Neural cell (in vitro differentiated cells): ENCODE measurements at regions not wholly inside any gene's neighbourhood (a gene's known extent, or its start where the extent isn't known, plus 50 kb on each side); places are given as distances from the start of the nearest gene placed in this dataset.

ENCODE experiments used
- H2AFZ ChIP-seq: fragments of 200-600, 300-800 bp; sonication (generic), shearing (Covaris generic); 2 replicates; pipeline ENCODE4 v1.6.0; 2014; ENCODE audit warnings: low read depth, mild to moderate bottlenecking, antibody characterized with exemption, low read length, moderate library complexity
- H3F3A ChIP-seq: fragments of 200-600 bp; shearing (Covaris generic); 2 replicates; pipeline ENCODE4 v1.6.1; 2016; ENCODE audit warnings: mild to moderate bottlenecking, moderate library complexity, mixed read lengths, antibody characterized with exemption, low read length; ENCODE audit not compliant: insufficient read depth, poor library complexity, severe bottlenecking
- H3K27ac ChIP-seq: fragments of 200-600, 300-800 bp; sonication (generic), shearing (Covaris generic); 2 replicates; pipeline ENCODE4 v1.5.1; 2014; ENCODE audit warnings: mild to moderate bottlenecking, low read length, moderate library complexity
- H3K27me3 ChIP-seq: fragments of 300-800, 200-600 bp; sonication (generic), shearing (Covaris generic); 2 replicates; pipeline ENCODE4 v1.6.0; 2014; ENCODE audit warnings: mild to moderate bottlenecking, low read depth, low read length, moderate library complexity; ENCODE audit not compliant: insufficient read depth
- H3K36me3 ChIP-seq: fragments of 300-800, 200-600 bp; sonication (generic), shearing (Covaris generic); 2 replicates; pipeline ENCODE4 v1.5.1; 2014; ENCODE audit warnings: mild to moderate bottlenecking, antibody characterized with exemption, low read length, moderate library complexity; ENCODE audit not compliant: insufficient read depth
- H3K4me2 ChIP-seq: fragments of 300-800, 200-600 bp; sonication (generic), shearing (Covaris generic); 2 replicates; pipeline ENCODE4 v1.6.0; 2014; ENCODE audit warnings: mild to moderate bottlenecking, low read length
- H3K4me3 ChIP-seq: fragments of 300-800, 200-600 bp; sonication (generic), shearing (Covaris generic); 2 replicates; pipeline ENCODE4 v1.5.1; 2014; ENCODE audit warnings: mild to moderate bottlenecking, low read length, moderate library complexity
- H3K79me2 ChIP-seq: fragments of 200-600 bp; shearing (Covaris generic); replicated peaks from 2 replicates; pipeline ENCODE4 v1.6.0; 2014; ENCODE audit warnings: mild to moderate bottlenecking, low read length, moderate library complexity; ENCODE audit not compliant: insufficient read depth
- H3K9ac ChIP-seq: fragments of 300-800, 200-600 bp; sonication (generic), shearing (Covaris generic); 2 replicates; pipeline ENCODE4 v1.6.1; 2016; ENCODE audit warnings: mild to moderate bottlenecking, low read length, mixed read lengths
- H3K9me2 ChIP-seq: fragments of 200-600 bp; shearing (Covaris generic); 2 replicates; pipeline ENCODE4 v1.6.1; 2016; ENCODE audit warnings: mild to moderate bottlenecking, low read length, mixed read lengths; ENCODE audit not compliant: insufficient read depth
- H3K9me3 ChIP-seq: fragments of 200-600, 300-800 bp; sonication (generic), shearing (Covaris generic); 2 replicates; pipeline ENCODE4 v1.6.1; 2016; ENCODE audit warnings: mild to moderate bottlenecking, mixed run types, low read length, moderate library complexity, mixed read lengths
- H4K20me1 ChIP-seq: fragments of 200-600 bp; shearing (Covaris generic); 2 replicates; pipeline ENCODE4 v1.6.1; 2016; ENCODE audit warnings: mild to moderate bottlenecking, mixed run types; ENCODE audit not compliant: insufficient read depth
- EP300 ChIP-seq: fragments of 450-650 bp; conservative IDR thresholded peaks from 2 replicates; pipeline ENCODE4 v1.6.1; 2014; ENCODE audit warnings: antibody characterized with exemption, mild to moderate bottlenecking, moderate library complexity; ENCODE audit not compliant: poor library complexity, severe bottlenecking
- EZH2 ChIP-seq: fragments of 200-600, 300-800 bp; shearing (Covaris generic), sonication (generic); IDR thresholded peaks from 2 replicates; pipeline ENCODE4 v1.6.1; 2014; ENCODE audit warnings: antibody characterized with exemption, low read length, borderline replicate concordance, mild to moderate bottlenecking; ENCODE audit not compliant: insufficient read depth, poor library complexity, severe bottlenecking
- MXI1 ChIP-seq: fragments of 450-650 bp; conservative IDR thresholded peaks from 2 replicates; pipeline ENCODE4 v1.6.1; 2014; ENCODE audit warnings: antibody characterized with exemption, mild to moderate bottlenecking; ENCODE audit not compliant: poor library complexity, severe bottlenecking
- POLR2AphosphoS5 ChIP-seq: IDR thresholded peaks from 2 replicates; pipeline ENCODE4 v1.6.1; 2012
- RAD21 ChIP-seq: fragments of 450-650 bp; conservative IDR thresholded peaks from 2 replicates; pipeline ENCODE4 v1.6.1; 2014; ENCODE audit warnings: antibody characterized with exemption, mild to moderate bottlenecking, moderate library complexity
- SMC3 ChIP-seq: fragments of 450-650 bp; conservative IDR thresholded peaks from 2 replicates; pipeline ENCODE4 v1.6.1; 2014; ENCODE audit warnings: antibody characterized with exemption, mild to moderate bottlenecking, moderate library complexity; ENCODE audit not compliant: poor library complexity
- TF ChIP-seq, protein P1 (sequence below): IDR thresholded peaks from 2 replicates; pipeline ENCODE4 v1.6.1; 2012; ENCODE audit warnings: borderline replicate concordance

DNA sequence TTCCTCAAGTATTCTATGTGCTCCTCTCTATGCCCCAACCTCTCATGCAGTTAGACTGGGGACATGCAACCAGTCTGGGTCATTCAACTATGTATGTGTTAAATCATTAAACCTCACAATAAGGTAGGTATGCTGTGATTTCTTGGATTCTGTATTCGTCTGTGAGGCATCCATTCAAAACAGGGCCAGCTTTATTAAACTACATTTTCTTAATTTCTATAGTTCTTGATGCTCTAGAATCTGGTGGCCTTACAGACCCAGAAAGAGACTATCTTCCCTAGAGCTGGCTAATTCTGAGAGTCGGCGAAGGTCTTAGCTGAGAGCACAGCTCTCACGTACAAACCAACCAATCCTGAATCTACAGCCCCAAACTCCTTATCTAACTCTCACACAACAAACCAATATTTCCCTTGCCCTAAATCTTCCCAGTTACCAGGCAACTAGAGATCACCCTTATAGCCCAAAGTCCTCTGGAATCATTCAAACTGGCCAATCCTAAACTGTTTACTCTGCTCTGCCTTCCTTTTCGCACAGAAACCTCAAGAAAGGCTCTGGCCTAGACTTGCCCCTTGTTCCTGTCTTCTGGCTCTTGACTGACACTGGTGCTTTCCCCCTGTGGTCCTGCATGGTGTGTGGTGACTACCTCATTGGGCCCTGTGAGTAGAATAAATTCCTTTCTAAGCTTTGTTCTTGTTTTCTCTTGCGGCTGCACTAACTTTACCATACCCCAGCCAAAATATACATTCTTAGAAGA lies 203.5 kb upstream of the TET2 start:
- no peaks in the 10 kb centered on the region for H3K36me3 ChIP-seq
- no peak overlapping the region for H3K4me2 ChIP-seq
- TF ChIP-seq EZH2, result no peak

DNA sequence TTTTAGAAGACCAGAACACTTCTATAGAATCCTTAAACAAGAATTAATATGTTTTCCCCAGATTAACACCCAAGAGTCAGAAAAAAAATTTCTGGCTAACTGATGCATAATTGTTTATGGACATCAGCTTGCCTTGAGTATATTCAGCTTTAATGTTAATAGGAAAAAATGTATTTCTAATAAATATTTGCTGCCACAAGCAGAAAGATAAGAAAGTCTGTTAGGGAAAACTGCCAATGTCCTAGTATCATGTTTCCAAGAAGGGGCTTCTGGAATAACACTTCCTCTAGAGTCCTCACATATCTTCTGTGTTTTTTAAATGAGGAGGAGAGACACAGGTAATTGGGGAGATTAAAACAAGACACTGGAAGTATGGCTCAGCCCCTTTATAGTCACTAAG lies 202.1 kb upstream of the TET2 start:
- no peak overlapping the region for H3K4me3 ChIP-seq
- H3K9me3 ChIP-seq, result no peaks in the 10 kb centered on the region
- no peaks in the 10 kb centered on the region for H3K79me2 ChIP-seq
- no peaks in the 10 kb centered on the region for H4K20me1 ChIP-seq
- no peak overlapping the region for H3K4me2 ChIP-seq
- no peak overlapping the region for H2AFZ ChIP-seq
- no peaks in the 10 kb centered on the region for H3K36me3 ChIP-seq
- no peaks in the 10 kb centered on the region for H3K27me3 ChIP-seq
- H3K27ac ChIP-seq, result no peak overlapping the region
- no peak overlapping the region for H3K9ac ChIP-seq
- TF ChIP-seq MXI1 (no peak), POLR2AphosphoS5 (no peak), RAD21 (no peak)
- no peaks in the 10 kb centered on the region for H3K9me2 ChIP-seq
- no peaks in the 10 kb centered on the region for H3F3A ChIP-seq

More for the DNA sequence above, 203.5 kb upstream of the TET2 start:
- no peaks in the 10 kb centered on the region for H3K27me3 ChIP-seq
- no peaks in the 10 kb centered on the region for H4K20me1 ChIP-seq
- no peak overlapping the region for H3K9ac ChIP-seq
- no peaks in the 10 kb centered on the region for H3F3A ChIP-seq
- H2AFZ ChIP-seq, result no peak overlapping the region
- H3K9me3 ChIP-seq, result no peaks in the 10 kb centered on the region
- H3K4me3 ChIP-seq, result no peak overlapping the region
- H3K27ac ChIP-seq, result no peak overlapping the region
- no peaks in the 10 kb centered on the region for H3K9me2 ChIP-seq
- no peaks in the 10 kb centered on the region for H3K79me2 ChIP-seq

DNA sequence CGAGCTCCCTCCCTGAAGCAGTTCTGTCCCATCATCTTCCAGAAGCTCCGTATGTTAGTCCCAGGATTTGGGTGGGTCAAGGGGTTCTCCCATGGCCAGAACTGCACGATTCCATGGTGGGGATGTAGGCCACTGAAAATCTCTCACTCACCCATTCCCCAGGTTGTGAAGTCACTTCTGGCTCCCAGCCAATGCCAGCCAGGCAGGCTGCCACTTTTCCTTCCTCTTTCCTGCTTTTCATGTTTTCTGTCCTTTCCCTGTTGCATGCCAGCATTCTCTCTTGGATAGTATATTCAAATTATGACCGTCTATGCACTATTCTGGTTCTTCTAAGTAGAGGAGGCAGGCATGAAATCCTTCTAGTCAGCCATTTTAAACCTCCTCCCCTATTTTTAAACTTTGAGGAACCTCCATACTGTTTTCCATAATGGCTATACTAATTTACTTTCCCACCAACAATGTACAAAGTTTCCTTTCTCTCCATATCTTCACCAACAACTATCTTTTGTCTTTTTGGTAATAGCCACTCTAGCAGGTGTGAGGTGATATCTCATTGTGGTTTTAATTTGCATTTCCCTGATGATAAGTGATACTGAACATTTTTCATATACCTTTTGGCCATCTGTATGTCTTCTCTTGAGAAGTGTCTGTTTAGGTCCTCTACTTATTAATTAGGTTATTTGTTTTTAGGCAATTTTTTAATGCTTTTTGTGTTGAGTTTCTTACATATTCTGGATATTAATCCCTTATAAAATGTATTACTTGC lies 182.1 kb upstream of the TET2 start:
- no peak overlapping the region for H2AFZ ChIP-seq
- H3K4me3 ChIP-seq, result no peak overlapping the region
- no peaks in the 10 kb centered on the region for H3K79me2 ChIP-seq
- no peaks in the 10 kb centered on the region for H3F3A ChIP-seq
- H3K9ac ChIP-seq, result no peak overlapping the region
- no peaks in the 10 kb centered on the region for H3K9me2 ChIP-seq
- H3K4me2 ChIP-seq, result no peak overlapping the region
- no peaks in the 10 kb centered on the region for H3K9me3 ChIP-seq
- TF ChIP-seq SMC3 (no peak), MXI1 (no peak), EZH2 (no peak), POLR2AphosphoS5 (no peak), EP300 (no peak)
- TF ChIP-seq, protein P1, sequence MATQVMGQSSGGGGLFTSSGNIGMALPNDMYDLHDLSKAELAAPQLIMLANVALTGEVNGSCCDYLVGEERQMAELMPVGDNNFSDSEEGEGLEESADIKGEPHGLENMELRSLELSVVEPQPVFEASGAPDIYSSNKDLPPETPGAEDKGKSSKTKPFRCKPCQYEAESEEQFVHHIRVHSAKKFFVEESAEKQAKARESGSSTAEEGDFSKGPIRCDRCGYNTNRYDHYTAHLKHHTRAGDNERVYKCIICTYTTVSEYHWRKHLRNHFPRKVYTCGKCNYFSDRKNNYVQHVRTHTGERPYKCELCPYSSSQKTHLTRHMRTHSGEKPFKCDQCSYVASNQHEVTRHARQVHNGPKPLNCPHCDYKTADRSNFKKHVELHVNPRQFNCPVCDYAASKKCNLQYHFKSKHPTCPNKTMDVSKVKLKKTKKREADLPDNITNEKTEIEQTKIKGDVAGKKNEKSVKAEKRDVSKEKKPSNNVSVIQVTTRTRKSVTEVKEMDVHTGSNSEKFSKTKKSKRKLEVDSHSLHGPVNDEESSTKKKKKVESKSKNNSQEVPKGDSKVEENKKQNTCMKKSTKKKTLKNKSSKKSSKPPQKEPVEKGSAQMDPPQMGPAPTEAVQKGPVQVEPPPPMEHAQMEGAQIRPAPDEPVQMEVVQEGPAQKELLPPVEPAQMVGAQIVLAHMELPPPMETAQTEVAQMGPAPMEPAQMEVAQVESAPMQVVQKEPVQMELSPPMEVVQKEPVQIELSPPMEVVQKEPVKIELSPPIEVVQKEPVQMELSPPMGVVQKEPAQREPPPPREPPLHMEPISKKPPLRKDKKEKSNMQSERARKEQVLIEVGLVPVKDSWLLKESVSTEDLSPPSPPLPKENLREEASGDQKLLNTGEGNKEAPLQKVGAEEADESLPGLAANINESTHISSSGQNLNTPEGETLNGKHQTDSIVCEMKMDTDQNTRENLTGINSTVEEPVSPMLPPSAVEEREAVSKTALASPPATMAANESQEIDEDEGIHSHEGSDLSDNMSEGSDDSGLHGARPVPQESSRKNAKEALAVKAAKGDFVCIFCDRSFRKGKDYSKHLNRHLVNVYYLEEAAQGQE, result no peak
- no peaks in the 10 kb centered on the region for H4K20me1 ChIP-seq
- H3K27me3 ChIP-seq, result no peaks in the 10 kb centered on the region
- no peak overlapping the region for H3K27ac ChIP-seq
- H3K36me3 ChIP-seq, result no peaks in the 10 kb centered on the region
